Stimulated activated CD4-positive, alpha-beta T cell treated with anti-CD3 and anti-CD28 coated beads, Interleukin-1b, Interleukin-23, amount 100 ng/mL, for 4 hours (primary cell): ENCODE measurements at regions not wholly inside any gene's neighbourhood (a gene's known extent, or its start where the extent isn't known, plus 50 kb on each side); places are given as distances from the start of the nearest gene placed in this dataset.

Experiments used
- DNase-seq, 2 donors: peaks; one replicate each; pipeline ENCODE4 v3.0.0-alpha.2; 2020; ENCODE audit warnings: low read depth in 2 of 2

- no peak for DNase-seq
These were observed 129.2 kb downstream of the RPS24 start for GRCh38 chr10:78162853-78163252.

- DNase-seq, result no peak
These were observed 131.0 kb downstream of the RPS24 start for GRCh38 chr10:78164702-78165101.

DNA sequence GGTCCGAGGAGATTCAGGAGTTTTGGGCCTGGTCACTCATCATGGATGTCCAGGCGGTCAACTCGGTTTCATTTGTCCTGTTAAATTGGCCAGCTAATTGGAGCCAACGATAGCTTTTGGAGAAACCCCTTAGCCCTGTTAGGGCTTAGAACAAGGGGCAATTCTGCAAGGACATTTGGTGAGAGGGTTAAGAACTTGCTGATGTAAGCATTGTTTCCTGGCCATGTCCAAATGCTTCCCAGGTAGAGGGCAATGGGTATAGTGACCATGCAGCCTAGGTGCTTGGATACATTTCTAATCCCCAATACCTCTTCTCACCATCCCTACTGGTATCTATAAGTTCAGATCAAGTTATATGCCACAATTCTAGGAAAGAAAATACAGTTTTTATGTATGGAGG is 131.5 kb downstream of the RPS24 start:
- no peak for DNase-seq

GRCh38 chr10:78165617-78166016 is 132.0 kb downstream of the RPS24 start:
- DNase-seq, result no peak

GRCh38 chr10:78166261-78166660 is 132.6 kb downstream of the RPS24 start:
- DNase-seq, result no peak

GRCh38 chr10:78169214-78169613 is 135.6 kb downstream of the RPS24 start:
- DNase-seq, result no peak

GRCh38 chr10:78170026-78170475 is 136.4 kb downstream of the RPS24 start:
- DNase-seq, result no peak

GRCh38 chr10:78171633-78172400 is 138.2 kb downstream of the RPS24 start:
- DNase-seq, result no peak

GRCh38 chr10:78173360-78174015 is 139.8 kb downstream of the RPS24 start:
- DNase-seq, result no peak

DNA sequence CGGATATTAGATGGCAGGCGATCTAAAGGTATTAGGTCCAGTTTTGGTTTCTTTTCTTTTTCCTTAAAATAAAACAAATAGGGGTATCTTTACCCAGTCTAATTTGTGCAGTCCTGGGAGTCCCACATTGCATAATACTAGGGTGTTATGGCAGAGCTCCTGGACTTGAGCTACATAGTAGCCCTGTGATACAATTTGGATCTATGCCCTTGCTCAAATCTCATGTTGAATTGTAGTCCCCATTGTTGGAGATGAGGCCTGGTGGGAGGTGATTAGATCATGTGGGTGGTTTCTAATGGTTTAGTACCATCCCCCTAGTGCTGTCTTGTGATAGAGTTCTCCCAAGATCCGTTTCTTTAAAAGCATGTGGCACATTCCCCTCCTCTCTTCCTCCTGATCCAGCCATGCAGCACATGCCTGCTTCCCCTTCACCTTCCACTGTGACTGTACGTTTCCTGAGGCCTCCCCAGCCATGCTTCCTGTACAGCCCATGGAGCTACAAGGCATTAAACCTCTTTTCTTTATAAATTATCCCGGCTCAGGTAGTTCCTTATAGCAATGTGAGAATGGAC is 141.9 kb downstream of the RPS24 start:
- no peak for DNase-seq

GRCh38 chr10:78176320-78177317 is 143.0 kb downstream of the RPS24 start:
- no peak for DNase-seq

GRCh38 chr10:78177491-78178185 is 144.0 kb downstream of the RPS24 start:
- DNase-seq, result no peak

DNA sequence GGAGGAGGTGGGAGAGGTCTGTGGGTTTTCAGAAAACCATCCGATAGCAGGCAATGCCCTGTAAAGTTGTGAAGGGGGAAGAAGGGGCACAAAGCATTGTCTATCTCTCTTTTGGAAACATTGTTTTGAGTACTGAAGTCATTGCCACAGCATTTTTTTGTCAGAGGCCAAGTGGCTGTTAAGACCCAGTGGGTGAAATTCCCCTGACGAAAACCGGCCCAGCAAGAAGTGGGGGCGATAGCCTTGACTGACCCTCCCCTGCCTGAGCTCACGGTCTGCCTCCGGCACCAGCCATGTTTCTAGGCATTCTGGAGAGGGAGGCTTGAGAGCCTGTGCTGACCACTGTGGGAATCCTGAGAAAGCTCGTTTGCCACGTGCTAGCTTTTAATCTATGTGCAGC is 144.7 kb downstream of the RPS24 start:
- DNase-seq, result no peak

- no peak for DNase-seq
These were observed 145.3 kb downstream of the RPS24 start for GRCh38 chr10:78178940-78179339.

DNA sequence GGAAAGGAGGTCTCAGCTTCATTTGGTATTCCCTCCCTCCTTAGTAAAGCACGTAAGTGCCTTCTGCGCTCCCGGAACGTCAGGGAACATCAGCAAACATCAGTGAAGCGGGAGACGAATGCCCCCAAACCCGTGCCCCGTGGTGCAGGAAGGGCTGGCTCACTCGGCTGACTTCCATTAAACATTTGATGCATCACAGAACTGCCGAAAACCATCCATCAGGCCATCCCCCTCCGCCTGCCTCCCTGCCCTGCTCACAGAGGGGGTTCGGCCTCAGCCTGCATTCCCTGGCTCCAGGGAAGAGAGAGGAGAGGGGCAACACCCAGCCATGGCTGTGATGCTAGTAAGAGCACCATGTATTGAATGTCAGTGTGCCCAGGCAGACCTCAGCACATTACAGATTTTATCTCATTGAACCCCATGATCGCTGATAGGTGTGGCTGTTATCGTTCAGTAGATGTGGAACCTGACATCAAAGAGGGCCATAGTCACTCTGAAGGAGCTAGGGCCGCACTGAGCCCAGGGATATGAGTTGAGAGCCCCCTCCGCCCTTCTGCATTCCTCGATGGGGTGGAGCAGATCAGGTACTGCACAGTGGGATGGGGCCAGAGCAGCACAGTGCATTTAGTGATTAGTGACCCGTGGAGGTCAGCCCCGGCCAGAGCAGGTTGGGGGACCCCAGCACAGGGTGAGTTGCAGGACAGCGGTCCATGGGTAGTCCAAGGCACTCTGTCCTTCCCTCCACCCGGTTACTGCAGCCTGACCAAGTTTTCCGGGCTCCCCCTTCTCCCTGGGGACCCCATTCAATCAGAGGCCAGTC is 146.4 kb downstream of the RPS24 start:
- DNase-seq, result no peak

DNA sequence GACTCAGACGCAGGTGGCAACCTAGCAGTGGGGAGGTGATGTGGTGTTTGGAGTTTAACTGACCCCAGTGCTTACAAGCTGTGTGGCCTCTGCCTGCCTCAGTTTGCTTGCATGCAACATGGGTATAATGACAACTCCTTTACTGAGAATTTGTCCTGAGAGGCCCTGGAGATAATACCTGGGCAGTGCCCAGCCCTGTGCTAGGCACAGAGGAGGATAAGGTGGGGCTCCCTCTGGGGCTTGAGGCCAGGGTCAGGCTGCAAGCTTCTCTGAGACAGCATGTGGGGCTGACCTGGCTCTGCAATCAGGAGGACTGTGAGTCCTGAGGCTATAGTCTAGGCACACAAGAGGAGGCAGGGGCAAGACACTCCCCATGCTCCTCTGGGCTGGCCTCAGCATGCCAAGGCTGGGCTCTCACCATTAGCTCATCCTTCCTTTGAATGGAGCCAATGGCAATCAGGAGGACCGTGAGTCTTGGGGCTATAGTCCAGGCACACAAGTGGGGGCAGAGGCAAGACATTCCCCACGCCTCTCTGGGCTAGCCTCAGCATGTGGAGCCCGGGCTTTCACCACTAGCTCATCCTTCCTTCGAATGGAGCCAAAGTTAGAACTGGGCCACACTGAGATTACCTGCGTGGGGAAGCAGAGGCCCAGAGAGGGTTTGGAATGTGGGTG is 147.9 kb downstream of the RPS24 start:
- DNase-seq, result no peak

GRCh38 chr10:78182841-78183240 is 149.2 kb downstream of the RPS24 start:
- DNase-seq, result no peak

- DNase-seq, result no peak
These were observed 151.4 kb downstream of the RPS24 start for GRCh38 chr10:78184851-78185692.

- DNase-seq, result no peak
These were observed 152.0 kb downstream of the RPS24 start for GRCh38 chr10:78185693-78186055.
